GM12891 (cell line): ENCODE measurements at regions not wholly inside any gene's neighbourhood (a gene's known extent, or its start where the extent isn't known, plus 50 kb on each side); places are given as distances from the start of the nearest gene placed in this dataset.

ENCODE experiments used
- PAX5 ChIP-seq: IDR thresholded peaks from 2 replicates; pipeline ENCODE4 v1.6.1; 2011; ENCODE audit warnings: low read length, moderate library complexity, mild to moderate bottlenecking; ENCODE audit not compliant: insufficient read depth, severe bottlenecking
- POLR2A ChIP-seq: IDR thresholded peaks from 2 replicates; pipeline ENCODE4 v1.6.1; 2011; ENCODE audit warnings: low read depth, low read length, control low read depth
- POLR2AphosphoS5 ChIP-seq: IDR thresholded peaks from 2 replicates; pipeline ENCODE4 v1.6.1; 2011; ENCODE audit warnings: low read depth, low read length, control low read depth
- POU2F2 ChIP-seq: IDR thresholded peaks from 2 replicates; pipeline ENCODE4 v1.6.1; 2011; ENCODE audit warnings: low read depth, mild to moderate bottlenecking, control low read depth, low read length, moderate library complexity
- SPI1 ChIP-seq: IDR thresholded peaks from 2 replicates; pipeline ENCODE4 v1.6.1; 2011; ENCODE audit warnings: low read depth, low read length, control low read depth
- TAF1 ChIP-seq: IDR thresholded peaks from 2 replicates; pipeline ENCODE4 v1.6.1; 2011; ENCODE audit warnings: low read depth, low read length, control low read depth

DNA sequence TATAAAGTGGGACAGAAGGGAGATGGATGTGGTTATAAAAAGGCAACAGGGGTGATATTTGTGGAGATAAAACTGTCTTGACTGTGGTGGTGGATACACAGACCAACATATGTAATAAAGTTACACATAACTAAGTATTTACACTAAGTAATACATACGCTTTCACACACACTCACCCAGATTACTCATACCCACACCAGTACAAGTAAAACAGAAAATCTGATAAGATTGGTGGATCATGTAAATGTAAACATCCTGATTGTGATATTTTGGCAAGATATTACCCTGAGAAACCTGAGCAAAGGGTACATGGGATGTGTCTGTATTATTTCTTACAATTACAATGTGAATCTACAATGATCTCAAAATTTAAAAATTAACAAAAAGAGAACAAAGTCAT lies 53.3 kb upstream of the SLIT3 start:
- no peak for TF ChIP-seq TAF1
- TF ChIP-seq POLR2A, result no peak
- no peak for TF ChIP-seq POLR2AphosphoS5
- no peak for TF ChIP-seq SPI1
- TF ChIP-seq POU2F2, result no peak
- no peak for TF ChIP-seq PAX5
